ENCODE measurements at regions not wholly inside any gene's neighbourhood (a gene's known extent, or its start where the extent isn't known, plus 50 kb on each side); places are given as distances from the start of the nearest gene placed in this dataset.

- no peak for DNase-seq (ENCODE audit: low read depth)
Measured at GRCh38 chr6:40265615-40266014, 321.5 kb downstream of the LRFN2 start.

GRCh38 chr6:40263970-40264369 lies 323.2 kb downstream of the LRFN2 start:
- DNase-seq (ENCODE audit: low read depth) = no peak

- DNase-seq (ENCODE audit: low read depth) = no peak
Measured at GRCh38 chr6:40262363-40262762, 324.8 kb downstream of the LRFN2 start.

- DNase-seq (ENCODE audit: low read depth) = no peak
Measured at GRCh38 chr6:40258531-40258930, 324.3 kb upstream of the MOCS1 start.

GRCh38 chr6:40256831-40257230 lies 322.6 kb upstream of the MOCS1 start:
- DNase-seq (ENCODE audit: low read depth) = no peak

- DNase-seq (ENCODE audit: low read depth) = no peak
Measured at GRCh38 chr6:40256224-40256623, 322.0 kb upstream of the MOCS1 start.

- DNase-seq (ENCODE audit: low read depth) = no peak
Measured at GRCh38 chr6:40253420-40253819, 319.2 kb upstream of the MOCS1 start.

- no peak for DNase-seq (ENCODE audit: low read depth)
Measured at GRCh38 chr6:40252531-40253258, 318.4 kb upstream of the MOCS1 start.

GRCh38 chr6:40251637-40252300 lies 317.5 kb upstream of the MOCS1 start:
- DNase-seq (ENCODE audit: low read depth) = no peak

GRCh38 chr6:40249935-40250334 lies 315.7 kb upstream of the MOCS1 start:
- no peak for DNase-seq (ENCODE audit: low read depth)

- DNase-seq (ENCODE audit: low read depth) = no peak
Measured at GRCh38 chr6:40247516-40248115, 313.4 kb upstream of the MOCS1 start.

GRCh38 chr6:40244699-40245098 lies 310.4 kb upstream of the MOCS1 start:
- no peak for DNase-seq (ENCODE audit: low read depth)

- no peak for DNase-seq (ENCODE audit: low read depth)
Measured at GRCh38 chr6:40232698-40233097, 298.4 kb upstream of the MOCS1 start.

GRCh38 chr6:40227735-40228134 lies 293.5 kb upstream of the MOCS1 start:
- DNase-seq (ENCODE audit: low read depth) = no peak

- DNase-seq (ENCODE audit: low read depth) = no peak
Measured at GRCh38 chr6:40222354-40222753, 288.1 kb upstream of the MOCS1 start.

- no peak for DNase-seq (ENCODE audit: low read depth)
Measured at GRCh38 chr6:40219799-40220198, 285.5 kb upstream of the MOCS1 start.

GRCh38 chr6:40210628-40211056 lies 276.4 kb upstream of the MOCS1 start:
- no peak for DNase-seq (ENCODE audit: low read depth)

- no peak for DNase-seq (ENCODE audit: low read depth)
Measured at GRCh38 chr6:40205801-40206200, 271.5 kb upstream of the MOCS1 start.

- no peak for DNase-seq (ENCODE audit: low read depth)
Measured at GRCh38 chr6:40205004-40205403, 270.7 kb upstream of the MOCS1 start.

- DNase-seq (ENCODE audit: low read depth) = no peak
Measured at GRCh38 chr6:40197371-40197770, 263.1 kb upstream of the MOCS1 start.

GRCh38 chr6:40196135-40196518 lies 261.9 kb upstream of the MOCS1 start:
- no peak for DNase-seq (ENCODE audit: low read depth)

GRCh38 chr6:40195428-40196134 lies 261.3 kb upstream of the MOCS1 start:
- DNase-seq (ENCODE audit: low read depth) = no peak

Measured in stromal cell of bone marrow (primary cell).